GM12873 (cell line): ENCODE measurements at regions not wholly inside any gene's neighbourhood (a gene's known extent, or its start where the extent isn't known, plus 50 kb on each side); places are given as distances from the start of the nearest gene placed in this dataset.

Experiments
- CTCF ChIP-seq: IDR thresholded peaks from 2 replicates; pipeline ENCODE4 v1.5.1; 2012; ENCODE audit warnings: low read depth, mild to moderate bottlenecking, moderate library complexity, low read length, control low read depth; ENCODE audit not compliant: insufficient read depth; ENCODE audit errors: missing control alignments

GRCh38 chr6:40322336-40322735, 264.8 kb downstream of the LRFN2 start:
- TF ChIP-seq CTCF: no peak

- TF ChIP-seq CTCF: no peak
These were observed 265.5 kb downstream of the LRFN2 start for GRCh38 chr6:40321616-40322015.

- TF ChIP-seq CTCF: no peak
These were observed 266.2 kb downstream of the LRFN2 start for GRCh38 chr6:40320947-40321346.

GRCh38 chr6:40320441-40320840, 266.7 kb downstream of the LRFN2 start:
- TF ChIP-seq CTCF: no peak

GRCh38 chr6:40319124-40319523, 268.0 kb downstream of the LRFN2 start:
- TF ChIP-seq CTCF: no peak

- no peak for TF ChIP-seq CTCF
These were observed 272.1 kb downstream of the LRFN2 start for GRCh38 chr6:40315060-40315459.

GRCh38 chr6:40313582-40313981, 273.6 kb downstream of the LRFN2 start:
- no peak for TF ChIP-seq CTCF
